H9 (cell line): ENCODE measurements at regions not wholly inside any gene's neighbourhood (a gene's known extent, or its start where the extent isn't known, plus 50 kb on each side); places are given as distances from the start of the nearest gene placed in this dataset.

ENCODE experiments used
- DNase-seq: peaks from one replicate; pipeline ENCODE4 v3.0.0-alpha.2; 2017
- H2AFZ ChIP-seq: one replicate; pipeline ENCODE4 v1.6.1; 2013; ENCODE audit warnings: mild to moderate bottlenecking, low read length, control low read depth, moderate library complexity
- H2AK5ac ChIP-seq: 2 replicates; pipeline ENCODE4 v1.6.1; 2013; ENCODE audit warnings: low read length, control low read depth, mixed read lengths; ENCODE audit not compliant: insufficient read length
- H2BK120ac ChIP-seq: one replicate; pipeline ENCODE4 v1.6.1; 2013; ENCODE audit warnings: low read depth, mild to moderate bottlenecking, low read length, control low read depth, inconsistent platforms; ENCODE audit not compliant: poor library complexity, severe bottlenecking
- H2BK12ac ChIP-seq: 2 replicates; pipeline ENCODE4 v1.6.1; 2013; ENCODE audit warnings: low read length, control low read depth, mixed read lengths, low read depth; ENCODE audit not compliant: insufficient read length
- H2BK15ac ChIP-seq: 2 replicates; pipeline ENCODE4 v1.6.1; 2013; ENCODE audit warnings: low read depth, low read length, control low read depth
- H2BK20ac ChIP-seq: one replicate; pipeline ENCODE4 v1.6.1; 2013; ENCODE audit warnings: low read depth, mild to moderate bottlenecking, low read length, control low read depth, inconsistent platforms; ENCODE audit not compliant: poor library complexity, severe bottlenecking
- H2BK5ac ChIP-seq: 2 replicates; pipeline ENCODE4 v1.6.1; 2013; ENCODE audit warnings: low read length, control low read depth, mixed read lengths; ENCODE audit not compliant: insufficient read length
- H3K14ac ChIP-seq: 2 replicates; pipeline ENCODE4 v1.6.1; 2013; ENCODE audit warnings: low read length, control low read depth; ENCODE audit not compliant: insufficient read depth
- H3K18ac ChIP-seq: 2 replicates; pipeline ENCODE4 v1.6.1; 2013; ENCODE audit warnings: low read depth, mild to moderate bottlenecking, mixed read lengths, low read length, control low read depth; ENCODE audit not compliant: insufficient read length
- H3K23ac ChIP-seq: 2 replicates; pipeline ENCODE4 v1.6.1; 2013; ENCODE audit warnings: low read length, control low read depth, mixed read lengths, low read depth; ENCODE audit not compliant: insufficient read length
- H3K23me2 ChIP-seq: 2 replicates; pipeline ENCODE4 v1.6.1; 2013; ENCODE audit warnings: low read depth, mild to moderate bottlenecking, mixed read lengths, low read length, control low read depth; ENCODE audit not compliant: insufficient read length, poor library complexity, severe bottlenecking
- H3K27ac ChIP-seq: 2 replicates; pipeline ENCODE4 v1.5.1; 2013; ENCODE audit warnings: low read length, control low read depth, mixed read lengths, low read depth; ENCODE audit not compliant: insufficient read length
- H3K27me3 ChIP-seq: 2 replicates; pipeline ENCODE4 v1.6.1; 2013; ENCODE audit warnings: low read length, control low read depth, inconsistent platforms; ENCODE audit not compliant: insufficient read depth
- H3K4ac ChIP-seq: 2 replicates; pipeline ENCODE4 v1.6.1; 2013; ENCODE audit warnings: low read depth, mild to moderate bottlenecking, control low read depth, inconsistent platforms, low read length, moderate library complexity
- H3K4me1 ChIP-seq: 2 replicates; pipeline ENCODE4 v1.6.1; 2013; ENCODE audit warnings: low read length, control low read depth, inconsistent platforms; ENCODE audit not compliant: insufficient read depth
- H3K4me2 ChIP-seq: 2 replicates; pipeline ENCODE4 v1.6.1; 2013; ENCODE audit warnings: low read length, control low read depth, mixed read lengths; ENCODE audit not compliant: insufficient read length, insufficient read depth
- H3K56ac ChIP-seq: 2 replicates; pipeline ENCODE4 v1.6.1; 2013; ENCODE audit warnings: low read depth, mild to moderate bottlenecking, mixed read lengths, low read length, control low read depth; ENCODE audit not compliant: insufficient read length
- H3K79me1 ChIP-seq: 2 replicates; pipeline ENCODE4 v1.6.1; 2013; ENCODE audit warnings: low read depth, mild to moderate bottlenecking, moderate library complexity, low read length, control low read depth, inconsistent platforms; ENCODE audit not compliant: insufficient read depth, poor library complexity, severe bottlenecking
- H3K79me2 ChIP-seq: 2 replicates; pipeline ENCODE4 v1.6.1; 2013; ENCODE audit warnings: low read length, control low read depth, inconsistent platforms; ENCODE audit not compliant: insufficient read depth
- H3K9ac ChIP-seq: 2 replicates; pipeline ENCODE4 v1.6.1; 2013; ENCODE audit warnings: low read length, control low read depth, mixed read lengths; ENCODE audit not compliant: insufficient read length; ENCODE audit errors: extremely low read depth
- H3K9me3 ChIP-seq: one replicate; pipeline ENCODE4 v1.6.1; 2013; ENCODE audit warnings: low read depth, low read length, inconsistent platforms; ENCODE audit not compliant: control insufficient read depth
- H3T11ph ChIP-seq: one replicate; pipeline ENCODE4 v1.6.1; 2013; ENCODE audit warnings: mild to moderate bottlenecking, low read length, control low read depth, inconsistent platforms
- H4K20me1 ChIP-seq: one replicate; pipeline ENCODE4 v1.6.1; 2013; ENCODE audit not compliant: control insufficient read depth, insufficient read length, insufficient read depth
- H4K5ac ChIP-seq: 2 replicates; pipeline ENCODE4 v1.6.1; 2013; ENCODE audit warnings: low read depth, mild to moderate bottlenecking, mixed read lengths, low read length, control low read depth; ENCODE audit not compliant: insufficient read length
- H4K8ac ChIP-seq: replicated peaks from 2 replicates; pipeline ENCODE4 v1.6.1; 2013; ENCODE audit warnings: low read length, control low read depth, mixed read lengths, low read depth; ENCODE audit not compliant: insufficient read length
- H4K91ac ChIP-seq: 2 replicates; pipeline ENCODE4 v1.6.1; 2013; ENCODE audit warnings: low read depth, mild to moderate bottlenecking, moderate library complexity, mixed read lengths, low read length, control low read depth; ENCODE audit not compliant: insufficient read length
- H3K27ac Mint-ChIP-seq, 3 experiments: 2 replicates in 2 of 3; 3 replicates in 1 of 3; pipeline ENCODE4 v1.8.0; 2020 to 2021; ENCODE audit warnings: mixed read lengths in 3 of 3, mild to moderate bottlenecking in 1 of 3, moderate library complexity in 1 of 3
- H3K27me3 Mint-ChIP-seq: 2 replicates; pipeline ENCODE4 v1.8.0; 2021; ENCODE audit warnings: low read depth, mild to moderate bottlenecking, moderate library complexity, mixed read lengths
- H3K36me3 Mint-ChIP-seq, 3 experiments: 2 replicates in 2 of 3; 3 replicates in 1 of 3; pipeline ENCODE4 v1.8.0; 2020 to 2021; ENCODE audit warnings: low read depth in 3 of 3, mixed read lengths in 3 of 3; ENCODE audit not compliant: insufficient read depth in 1 of 3
- H3K4me1 Mint-ChIP-seq, 2 experiments: 2 replicates each; pipeline ENCODE4 v1.8.0; 2020; ENCODE audit warnings: mixed read lengths in 2 of 2
- H3K4me3 Mint-ChIP-seq, 2 experiments: 2 replicates in 1 of 2; 3 replicates in 1 of 2; pipeline ENCODE4 v1.8.0; 2020 to 2021; ENCODE audit warnings: mild to moderate bottlenecking in 2 of 2, mixed read lengths in 2 of 2, moderate library complexity in 1 of 2
- H3K9me3 Mint-ChIP-seq, 2 experiments: 2 replicates in 1 of 2; 3 replicates in 1 of 2; pipeline ENCODE4 v1.8.0; 2020; ENCODE audit warnings: mild to moderate bottlenecking in 2 of 2, mixed read lengths in 2 of 2, moderate library complexity in 1 of 2
- CTCF ChIP-seq: fragments of 200-600 bp; sonication (generic); conservative IDR thresholded peaks from 3 replicates; pipeline ENCODE4 v1.8.0; 2021; ENCODE audit warnings: antibody characterized with exemption, mild to moderate bottlenecking
- WGBS: extraction: QIAGEN DNeasy Blood & Tissue Kit; methylation state at CpG from one replicate; pipeline ENCODE4 v1.1.7; 2013; ENCODE audit warnings: missing lambda C conversion rate, low lambda C conversion rate, mixed read lengths; ENCODE audit not compliant: insufficient read length; ENCODE audit errors: extremely low coverage; 5-methylcytosine and 5-hydroxymethylcytosine counted together

DNA sequence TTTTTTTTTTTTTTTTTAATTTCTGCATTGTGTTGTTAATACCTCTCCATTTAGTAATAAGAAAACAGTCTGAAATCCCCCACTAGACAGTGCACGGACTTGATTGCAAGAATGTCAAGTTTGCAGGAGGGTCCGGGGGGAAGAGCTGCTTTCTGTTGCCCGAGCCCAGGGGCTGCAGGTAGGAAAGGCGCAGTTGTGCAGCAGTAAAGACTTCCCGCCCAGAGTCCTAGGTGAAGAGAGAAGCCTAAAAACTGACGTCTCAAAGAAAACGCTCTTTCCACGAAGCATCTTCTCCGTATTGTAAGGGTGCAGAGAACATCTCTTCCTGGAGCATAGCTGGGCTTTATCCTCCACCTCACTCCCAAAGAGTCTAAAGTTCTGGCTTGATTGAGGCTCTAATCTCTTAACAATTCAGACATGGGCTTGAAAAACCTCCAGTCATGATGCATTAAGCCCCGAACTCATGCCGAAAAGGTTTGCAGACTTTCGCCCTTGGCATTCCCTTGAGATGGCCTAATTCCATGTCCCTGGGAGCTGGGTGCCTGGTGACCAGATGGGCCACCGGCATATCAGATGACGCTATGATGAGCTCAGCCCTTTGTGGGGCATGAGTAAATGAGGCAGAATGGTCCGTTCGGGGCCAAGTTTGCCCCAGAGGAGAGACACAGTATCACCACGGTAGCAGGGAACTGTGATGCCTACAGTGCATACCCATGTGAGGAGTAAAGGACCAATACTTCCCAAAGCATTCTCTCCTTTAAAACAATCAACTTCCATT is 436.2 kb upstream of the ZFHX3 start:
- Histone ChIP-seq H3K27me3 (no peaks in the 10 kb centered on the region), H4K5ac (no peak overlapping the region), H3K4me2 (no peak overlapping the region), H2BK5ac (no peak overlapping the region), H3K18ac (peak overlapping the region; percentile 38), H3K79me1 (no peaks in the 10 kb centered on the region), H2BK120ac (no peak overlapping the region), H3K23ac (no peak overlapping the region), H2AK5ac (no peak overlapping the region), H2AFZ (no peak overlapping the region), H3K23me2 (peaks cover 7% of the 10 kb centered on the region), H3T11ph (no peak overlapping the region), H3K9me3 (no peaks in the 10 kb centered on the region), H4K8ac (no peak overlapping the region), H3K4ac (no peak overlapping the region), H2BK20ac (no peak overlapping the region), H3K56ac (no peak overlapping the region), H4K20me1 (no peaks in the 10 kb centered on the region), H3K4me1 (peaks cover 14% of the 10 kb centered on the region; the same call in 1 of the 2 replicates), H3K79me2 (no peaks in the 10 kb centered on the region), H3K27ac (no peak overlapping the region), H2BK15ac (no peak overlapping the region), H4K91ac (no peak overlapping the region), H3K14ac (peak overlapping the region; percentile 31; the same call in 1 of the 2 replicates), H2BK12ac (no peak overlapping the region), H3K9ac (no peak overlapping the region)
- peak; percentile 35 for DNase-seq
- peaks cover 31% of the 10 kb centered on the region for H3K27me3 Mint-ChIP-seq
- H3K9me3 Mint-ChIP-seq = no peaks in the 10 kb centered on the region
- WGBS = no CpG with 5 or more reads among the region's 17 CpGs
- TF ChIP-seq CTCF = no peak
- H3K4me1 Mint-ChIP-seq = peaks cover 36 to 43% of the 10 kb centered on the region in 2 experiments
- peak overlapping the region in 1 of 2 experiments; percentile 42; a peak in 2 of 5 replicates for H3K4me3 Mint-ChIP-seq
- H3K36me3 Mint-ChIP-seq = no peaks in the 10 kb centered on the region
- H3K27ac Mint-ChIP-seq = peak overlapping the region in 1 of 3 experiments; percentile 54; a peak in 1 of 7 replicates
